ENCODE measurements at regions not wholly inside any gene's neighbourhood (a gene's known extent, or its start where the extent isn't known, plus 50 kb on each side); places are given as distances from the start of the nearest gene placed in this dataset.
"Not testable (repeated sequence)": the region's sequence is repeated elsewhere in the genome, so short reads cannot be mapped to it uniquely, and the experiment has no call there.

DNA sequence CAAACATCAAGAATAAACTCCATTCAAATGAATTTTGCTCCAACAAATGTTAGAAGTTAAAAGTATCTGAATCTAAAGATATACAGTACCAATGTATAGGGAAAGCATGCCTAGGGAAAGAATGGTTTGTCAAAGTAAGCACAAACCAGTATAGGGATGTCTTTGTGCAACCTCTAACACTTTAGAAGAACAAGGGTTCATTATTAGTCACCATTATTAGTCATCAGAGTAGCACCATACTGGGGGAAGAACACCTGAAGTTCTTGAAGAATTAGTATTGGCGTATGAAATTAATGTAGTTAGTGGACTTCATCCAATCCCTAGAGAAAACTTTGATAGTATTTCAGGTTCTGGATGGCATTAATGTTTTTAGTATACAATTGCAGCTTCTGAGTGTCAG, 943.7 kb downstream of the METTL15 start:
- TF ChIP-seq POLR2A (IDR thresholded peaks at IDR 0.05; ENCODE audit: low read depth, low read length) = no peak
- no peak for TF ChIP-seq POLR2AphosphoS5 (IDR thresholded peaks at IDR 0.05; ENCODE audit: low read depth, low read length)
- no peak for TF ChIP-seq TAF1 (IDR thresholded peaks at IDR 0.05; ENCODE audit: borderline replicate concordance, low read depth, low read length)
- FAIRE-seq = no peak
- no peak for DNase-seq (ENCODE audit: insufficient read length)

DNA sequence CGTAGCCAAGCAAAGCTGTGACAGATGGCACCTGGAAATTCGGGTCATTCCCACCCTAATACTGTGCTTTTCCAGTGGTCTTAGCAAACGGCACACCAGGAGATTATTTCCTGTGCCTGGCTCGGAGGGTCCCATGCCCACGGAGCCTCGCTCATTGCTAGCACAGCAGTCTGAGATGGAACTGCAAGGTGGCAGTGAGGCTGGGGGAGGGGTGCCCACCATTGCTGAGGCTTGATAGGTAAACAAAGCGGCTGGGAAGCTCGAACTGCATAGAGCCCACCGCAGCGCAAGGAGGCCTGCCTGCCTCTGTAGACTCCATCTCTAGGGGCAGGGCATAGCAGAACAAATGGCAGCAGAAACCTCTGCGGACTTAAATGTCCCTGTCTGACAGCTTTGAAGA, 942.8 kb downstream of the METTL15 start:
- not testable (repeated sequence) for DNase-seq (ENCODE audit: insufficient read length); FAIRE-seq

DNA sequence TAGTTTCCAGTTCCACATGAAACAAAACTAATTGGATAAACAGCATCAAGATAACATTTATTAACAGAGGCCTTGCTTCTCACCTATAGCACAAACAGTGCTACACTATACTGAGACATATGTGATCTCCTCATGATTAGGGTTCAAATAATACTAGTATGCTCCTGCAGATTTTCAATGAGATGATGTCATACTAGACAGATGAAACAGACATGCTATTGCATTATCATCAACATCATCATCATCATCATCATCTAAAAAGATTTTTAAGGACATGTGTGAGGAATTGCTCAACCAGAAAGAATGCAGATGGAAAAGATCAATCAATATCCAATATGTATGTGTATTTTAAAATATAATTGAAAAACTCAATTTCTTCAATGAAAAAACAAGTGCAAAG, 932.3 kb downstream of the METTL15 start:
- no peak for TF ChIP-seq POLR2AphosphoS5 (IDR thresholded peaks at IDR 0.05; ENCODE audit: low read depth, low read length)
- TF ChIP-seq TAF1 (IDR thresholded peaks at IDR 0.05; ENCODE audit: borderline replicate concordance, low read depth, low read length) = no peak
- TF ChIP-seq POLR2A (IDR thresholded peaks at IDR 0.05; ENCODE audit: low read depth, low read length) = no peak
- FAIRE-seq (no peak), DNase-seq (ENCODE audit: insufficient read length) (no peak)

DNA sequence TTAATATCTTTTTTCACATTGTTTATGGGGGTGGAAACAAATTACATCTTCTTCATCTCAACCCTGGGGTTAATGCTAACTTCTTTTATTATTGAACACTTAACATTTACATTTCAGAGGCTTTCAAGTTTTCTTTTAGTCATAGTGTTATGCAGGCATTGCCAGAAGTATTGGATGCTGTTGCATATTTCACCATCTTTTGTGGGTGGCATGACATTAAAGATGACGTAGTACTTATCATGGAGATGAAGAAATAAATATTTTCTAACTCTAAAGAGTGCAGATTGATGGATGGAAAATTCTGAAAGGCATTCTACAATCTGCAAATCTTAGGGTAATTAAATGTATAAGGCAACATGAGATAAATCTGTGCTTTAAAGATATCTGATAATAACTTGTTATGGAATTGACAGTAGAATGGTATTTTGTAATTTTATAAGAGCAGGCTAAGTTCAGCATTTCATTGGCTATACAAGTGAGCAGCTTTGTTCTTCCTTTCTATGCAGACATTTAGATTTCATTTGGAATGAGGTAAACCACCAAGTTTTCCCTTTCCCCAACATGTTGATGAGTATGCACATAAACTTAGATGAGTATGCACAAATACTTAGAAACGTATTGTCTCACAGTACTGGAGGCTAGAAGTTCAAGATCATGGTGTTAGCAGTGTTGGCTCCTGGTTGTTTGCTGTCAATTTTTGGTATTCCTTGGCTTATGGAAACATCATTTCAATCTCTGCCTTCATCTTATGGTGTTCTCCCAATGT, 924.4 kb downstream of the METTL15 start:
- no peak for DNase-seq (ENCODE audit: insufficient read length)
- no peak for FAIRE-seq
- TF ChIP-seq POLR2AphosphoS5 (IDR thresholded peaks at IDR 0.05; ENCODE audit: low read depth, low read length) (no peak), POLR2A (IDR thresholded peaks at IDR 0.05; ENCODE audit: low read depth, low read length) (no peak), TAF1 (IDR thresholded peaks at IDR 0.05; ENCODE audit: borderline replicate concordance, low read depth, low read length) (no peak)

- TF ChIP-seq TAF1 (IDR thresholded peaks at IDR 0.05; ENCODE audit: borderline replicate concordance, low read depth, low read length) = no peak
- TF ChIP-seq POLR2AphosphoS5 (IDR thresholded peaks at IDR 0.05; ENCODE audit: low read depth, low read length) = no peak
- no peak for TF ChIP-seq POLR2A (IDR thresholded peaks at IDR 0.05; ENCODE audit: low read depth, low read length)
- no peak for FAIRE-seq
- no peak for DNase-seq (ENCODE audit: insufficient read length)
Measured at GRCh38 chr11:29029452-29029851, 921.3 kb downstream of the METTL15 start.

DNA sequence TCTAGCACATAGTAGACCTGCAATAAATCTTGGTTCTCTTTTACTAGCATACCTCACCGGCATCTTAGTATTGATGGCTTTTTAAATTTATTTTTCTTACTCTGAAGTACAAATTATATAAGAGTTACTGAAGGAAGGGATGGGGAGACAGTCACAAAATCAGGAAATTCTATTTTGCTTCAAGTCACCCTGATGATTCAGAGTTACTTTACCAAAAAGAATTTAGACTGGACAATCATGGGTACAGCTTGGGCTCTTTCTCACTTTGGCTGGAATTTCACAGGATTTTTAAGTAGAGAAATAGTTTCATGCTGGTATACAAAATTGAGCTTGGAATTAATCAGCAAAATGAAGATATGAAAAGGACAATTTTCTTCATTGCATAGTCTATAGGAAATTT, 919.2 kb downstream of the METTL15 start:
- TF ChIP-seq POLR2A (IDR thresholded peaks at IDR 0.05; ENCODE audit: low read depth, low read length) (no peak), TAF1 (IDR thresholded peaks at IDR 0.05; ENCODE audit: borderline replicate concordance, low read depth, low read length) (no peak), POLR2AphosphoS5 (IDR thresholded peaks at IDR 0.05; ENCODE audit: low read depth, low read length) (no peak)
- FAIRE-seq (no peak), DNase-seq (ENCODE audit: insufficient read length) (no peak)

GRCh38 chr11:29026286-29026685, 918.1 kb downstream of the METTL15 start:
- no peak for FAIRE-seq
- DNase-seq (ENCODE audit: insufficient read length) = no peak
- TF ChIP-seq POLR2A (IDR thresholded peaks at IDR 0.05; ENCODE audit: low read depth, low read length) (no peak), POLR2AphosphoS5 (IDR thresholded peaks at IDR 0.05; ENCODE audit: low read depth, low read length) (no peak), TAF1 (IDR thresholded peaks at IDR 0.05; ENCODE audit: borderline replicate concordance, low read depth, low read length) (no peak)

GRCh38 chr11:29025001-29025400, 916.8 kb downstream of the METTL15 start:
- FAIRE-seq (no peak), DNase-seq (ENCODE audit: insufficient read length) (no peak)
- TF ChIP-seq TAF1 (IDR thresholded peaks at IDR 0.05; ENCODE audit: borderline replicate concordance, low read depth, low read length) = no peak
- no peak for TF ChIP-seq POLR2AphosphoS5 (IDR thresholded peaks at IDR 0.05; ENCODE audit: low read depth, low read length)
- TF ChIP-seq POLR2A (IDR thresholded peaks at IDR 0.05; ENCODE audit: low read depth, low read length) = no peak

DNA sequence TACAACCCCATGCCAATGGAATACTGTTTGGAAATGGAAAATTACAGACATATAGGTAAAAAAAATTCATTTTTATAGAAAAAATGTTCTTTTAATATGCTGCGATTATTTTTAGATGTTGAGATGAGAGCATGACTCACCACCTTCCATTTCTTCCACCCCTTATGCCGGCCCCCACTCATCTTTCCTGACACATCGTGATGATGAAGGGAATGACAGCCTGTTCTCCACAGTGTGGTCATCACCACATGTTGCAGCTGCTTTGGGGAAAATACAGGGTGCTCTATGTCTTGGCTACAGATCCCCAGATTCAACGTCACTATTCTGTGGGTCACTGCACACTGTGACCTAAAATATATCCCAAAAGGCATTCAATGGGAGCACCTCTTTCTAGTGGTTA, 916.2 kb downstream of the METTL15 start:
- DNase-seq (ENCODE audit: insufficient read length) (no peak), FAIRE-seq (no peak)
- TF ChIP-seq POLR2AphosphoS5 (IDR thresholded peaks at IDR 0.05; ENCODE audit: low read depth, low read length) (no peak), TAF1 (IDR thresholded peaks at IDR 0.05; ENCODE audit: borderline replicate concordance, low read depth, low read length) (no peak), POLR2A (IDR thresholded peaks at IDR 0.05; ENCODE audit: low read depth, low read length) (no peak)

DNA sequence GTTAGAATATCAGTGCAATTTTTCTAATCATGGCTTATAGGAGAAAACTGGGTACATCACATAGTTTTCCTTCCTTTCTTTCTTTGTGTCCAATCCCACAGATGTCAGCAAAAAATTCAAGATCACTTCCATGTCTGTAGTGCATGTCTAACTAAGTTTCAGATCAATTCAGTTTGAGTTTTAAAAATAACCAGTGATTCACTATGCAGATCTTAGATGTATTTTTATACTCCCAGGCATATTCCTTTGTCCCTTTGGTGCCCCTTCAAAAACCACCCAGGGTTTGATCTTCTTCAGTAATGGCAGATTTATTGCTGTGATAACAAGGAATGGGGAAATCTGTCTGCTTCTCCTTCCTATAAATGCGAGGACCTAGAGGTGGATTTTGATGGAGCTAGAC, 915.6 kb downstream of the METTL15 start:
- DNase-seq (ENCODE audit: insufficient read length) = no peak
- FAIRE-seq = no peak
- TF ChIP-seq POLR2AphosphoS5 (IDR thresholded peaks at IDR 0.05; ENCODE audit: low read depth, low read length) = no peak
- no peak for TF ChIP-seq TAF1 (IDR thresholded peaks at IDR 0.05; ENCODE audit: borderline replicate concordance, low read depth, low read length)

DNA sequence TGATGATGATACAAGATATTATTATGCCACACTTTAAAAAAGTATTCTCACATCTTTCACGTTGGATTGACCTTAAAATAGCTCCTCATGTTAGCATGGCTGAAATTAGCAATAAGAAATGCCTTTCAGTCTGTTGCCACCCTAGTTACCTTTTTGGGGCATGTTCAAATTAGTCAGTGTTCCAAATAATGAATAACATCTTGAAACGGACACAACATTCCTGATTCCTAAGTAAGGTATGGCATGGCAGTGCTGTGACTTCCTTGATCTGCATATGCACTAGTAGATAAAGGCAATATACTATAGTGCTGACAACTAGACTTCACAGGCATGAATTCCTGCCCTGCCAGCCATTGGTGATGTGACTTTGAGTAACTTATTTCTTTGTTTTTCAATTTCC, 914.5 kb downstream of the METTL15 start:
- no peak for FAIRE-seq
- no peak for DNase-seq (ENCODE audit: insufficient read length)
- TF ChIP-seq POLR2AphosphoS5 (IDR thresholded peaks at IDR 0.05; ENCODE audit: low read depth, low read length) (no peak), POLR2A (IDR thresholded peaks at IDR 0.05; ENCODE audit: low read depth, low read length) (no peak), TAF1 (IDR thresholded peaks at IDR 0.05; ENCODE audit: borderline replicate concordance, low read depth, low read length) (no peak)

DNA sequence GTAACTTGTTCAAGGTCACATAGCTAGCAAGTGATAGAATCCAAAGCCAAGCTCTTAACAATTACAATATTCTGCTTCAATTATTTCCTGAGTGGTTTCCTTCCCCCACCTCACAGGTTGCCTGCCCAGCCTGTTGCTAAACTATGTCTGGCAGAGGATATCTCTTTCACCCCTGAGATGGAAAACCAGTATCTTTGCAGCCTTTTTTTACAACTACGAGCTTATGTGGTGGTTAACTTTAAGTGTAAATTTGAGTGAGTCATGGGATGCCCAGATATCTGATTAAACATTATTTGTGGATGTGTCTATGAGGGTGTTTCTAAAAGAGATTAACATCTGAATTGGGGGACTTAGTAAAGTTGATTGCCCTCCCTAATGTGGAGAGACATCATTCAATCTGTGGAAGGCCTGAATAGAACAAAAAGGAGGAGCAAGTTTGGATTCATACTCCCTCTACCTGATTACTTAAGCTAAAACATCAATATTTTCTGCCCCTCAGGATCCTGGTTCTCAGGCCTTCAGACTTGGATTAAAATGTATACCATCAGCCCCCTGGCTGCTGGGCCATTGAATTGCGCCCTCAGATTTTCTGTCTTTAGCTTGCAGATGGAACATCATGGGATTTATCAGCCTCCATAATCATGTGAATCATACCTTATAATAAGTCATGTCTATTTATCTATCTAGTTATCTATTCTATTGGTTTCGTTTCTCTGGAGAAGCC, 911.9 kb downstream of the METTL15 start:
- no peak for TF ChIP-seq POLR2A (IDR thresholded peaks at IDR 0.05; ENCODE audit: low read depth, low read length)
- TF ChIP-seq POLR2AphosphoS5 (IDR thresholded peaks at IDR 0.05; ENCODE audit: low read depth, low read length) = no peak
- TF ChIP-seq TAF1 (IDR thresholded peaks at IDR 0.05; ENCODE audit: borderline replicate concordance, low read depth, low read length) = no peak
- no peak for FAIRE-seq
- no peak for DNase-seq (ENCODE audit: insufficient read length)
